ENCODE measurements at regions not wholly inside any gene's neighbourhood (a gene's known extent, or its start where the extent isn't known, plus 50 kb on each side); places are given as distances from the start of the nearest gene placed in this dataset.
"Not testable (repeated sequence)": the region's sequence is repeated elsewhere in the genome, so short reads cannot be mapped to it uniquely, and the experiment has no call there.

GRCh38 chrX:85529141-85529540 is 149.7 kb upstream of the POF1B start:
- not testable (repeated sequence) for DNase-seq (ENCODE audit: low read depth)

GRCh38 chrX:85517994-85518718 is 138.7 kb upstream of the POF1B start:
- DNase-seq (ENCODE audit: low read depth): no peak

DNA sequence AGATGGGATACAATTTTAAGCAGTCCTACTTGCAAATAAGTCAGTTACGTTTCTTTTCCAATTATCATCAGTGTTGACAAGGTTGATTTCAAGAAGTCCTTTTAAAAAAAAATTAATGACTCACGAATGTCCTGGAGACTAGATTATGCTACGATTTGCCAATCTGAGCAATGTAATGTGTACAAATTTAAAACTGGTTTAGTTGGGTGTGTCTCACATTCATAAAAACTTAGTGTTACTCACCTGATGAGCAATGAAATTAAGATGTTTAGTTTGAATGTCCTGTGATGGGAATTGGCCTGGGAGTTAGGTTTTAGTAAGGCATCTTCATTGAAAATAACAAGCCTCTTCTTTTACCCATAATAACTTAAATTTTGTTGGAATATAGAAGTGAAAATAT is 136.7 kb upstream of the POF1B start:
- DNase-seq (ENCODE audit: low read depth): no peak

- no peak for DNase-seq (ENCODE audit: low read depth)
Observed at GRCh38 chrX:85506871-85507270, 127.4 kb upstream of the POF1B start.

GRCh38 chrX:85505801-85506200 is 126.3 kb upstream of the POF1B start:
- no peak for DNase-seq (ENCODE audit: low read depth)

DNA sequence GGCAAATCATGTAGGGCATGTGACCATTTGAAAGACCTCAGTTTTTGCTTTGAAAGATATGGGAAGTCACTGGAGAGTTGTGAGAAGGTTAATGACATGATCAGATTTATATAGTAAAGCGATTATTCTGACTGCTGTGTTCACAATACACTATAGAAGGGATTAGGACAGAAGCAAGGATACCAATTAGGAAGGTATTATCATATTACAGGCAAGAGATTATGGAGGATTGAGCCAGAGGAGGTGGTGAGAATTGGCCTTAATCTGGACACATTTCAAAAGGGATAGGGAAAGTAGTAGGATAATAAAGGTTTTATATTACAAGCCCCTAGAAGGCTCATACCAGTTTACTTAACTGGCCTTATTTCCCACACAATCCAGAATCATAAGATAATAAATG is 124.9 kb upstream of the POF1B start:
- DNase-seq (ENCODE audit: low read depth): no peak

DNA sequence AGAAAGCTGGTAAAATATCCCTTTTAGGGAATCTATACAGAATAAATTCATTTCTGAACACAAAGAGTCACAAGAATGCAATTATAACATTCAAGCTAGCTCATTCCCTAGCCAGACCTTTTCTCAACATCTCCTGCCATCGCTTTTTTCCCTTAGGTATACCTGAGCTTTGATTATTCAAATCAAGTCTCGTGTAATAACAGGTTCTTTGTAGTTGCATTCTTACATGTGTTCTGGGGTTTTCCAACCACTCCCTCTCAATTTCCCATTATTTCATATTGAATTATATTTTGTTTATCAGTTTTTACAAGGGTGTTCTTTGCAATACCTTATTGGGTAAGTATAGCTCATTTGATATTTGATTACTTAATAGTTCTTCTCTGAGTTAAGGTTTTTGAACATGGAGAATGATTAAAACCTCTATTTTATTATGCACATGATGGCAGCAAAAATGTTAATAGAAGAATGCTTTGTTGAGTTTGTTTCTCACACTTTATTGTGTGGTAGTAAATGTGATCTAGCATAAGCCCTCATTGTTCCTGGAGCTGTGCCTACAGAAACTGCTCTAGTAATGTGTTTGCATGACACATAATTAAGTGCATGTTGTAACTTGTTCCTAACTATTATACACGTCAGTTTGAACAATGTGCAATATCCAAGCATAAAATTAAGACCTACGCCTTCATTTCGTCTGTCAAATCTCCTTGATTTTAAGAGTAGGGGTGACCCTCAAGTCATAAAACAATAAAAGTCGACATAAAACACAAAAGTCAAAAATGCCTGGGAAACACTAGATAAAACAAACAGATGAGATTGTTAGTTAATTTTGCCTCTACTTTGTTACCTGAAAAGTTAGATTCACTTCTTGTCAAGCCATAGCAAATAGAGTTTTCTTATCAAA is 124.0 kb upstream of the POF1B start:
- DNase-seq (ENCODE audit: low read depth): no peak

GRCh38 chrX:85501349-85501748 is 121.9 kb upstream of the POF1B start:
- no peak for DNase-seq (ENCODE audit: low read depth)

- DNase-seq (ENCODE audit: low read depth): no peak
Observed at GRCh38 chrX:85499400-85499799, 119.9 kb upstream of the POF1B start.

DNA sequence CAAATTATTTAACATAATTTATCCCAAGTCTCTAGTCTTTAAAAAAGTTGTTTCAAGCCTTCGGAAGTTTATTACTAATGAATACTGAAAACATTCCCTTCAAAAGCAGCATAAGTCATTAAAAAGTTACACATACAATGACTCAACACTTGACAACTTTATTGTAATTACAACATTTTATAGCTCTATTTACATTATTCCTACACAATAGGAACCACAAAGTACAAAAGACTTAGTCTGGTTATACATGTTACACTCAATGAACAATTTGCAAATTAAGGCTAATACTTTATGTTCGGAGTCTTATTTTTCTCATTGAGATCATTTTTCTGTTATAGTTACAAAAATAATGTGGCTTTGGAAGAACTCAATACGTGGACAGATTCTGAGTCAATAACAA is 114.4 kb upstream of the POF1B start:
- no peak for DNase-seq (ENCODE audit: low read depth)

DNA sequence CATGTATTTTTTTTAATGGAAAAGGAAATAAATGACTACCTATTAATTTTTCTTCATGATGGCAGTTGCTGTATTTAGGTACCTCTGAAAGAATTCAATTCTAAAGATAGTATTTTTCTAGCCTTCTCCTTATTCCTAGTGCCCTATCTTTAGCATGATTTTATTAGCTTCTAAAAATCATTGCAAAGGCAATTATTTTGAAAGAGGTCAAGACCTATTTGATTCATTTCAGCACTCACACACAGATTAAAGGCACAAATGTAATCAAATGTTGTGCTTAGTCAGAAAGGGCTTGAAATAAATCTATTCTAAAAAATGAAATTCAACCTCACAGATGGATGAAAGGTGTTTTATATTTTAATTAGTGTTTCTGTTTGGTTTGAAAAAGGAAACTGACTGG is 74.8 kb upstream of the POF1B start:
- no peak for DNase-seq (ENCODE audit: low read depth)

DNA sequence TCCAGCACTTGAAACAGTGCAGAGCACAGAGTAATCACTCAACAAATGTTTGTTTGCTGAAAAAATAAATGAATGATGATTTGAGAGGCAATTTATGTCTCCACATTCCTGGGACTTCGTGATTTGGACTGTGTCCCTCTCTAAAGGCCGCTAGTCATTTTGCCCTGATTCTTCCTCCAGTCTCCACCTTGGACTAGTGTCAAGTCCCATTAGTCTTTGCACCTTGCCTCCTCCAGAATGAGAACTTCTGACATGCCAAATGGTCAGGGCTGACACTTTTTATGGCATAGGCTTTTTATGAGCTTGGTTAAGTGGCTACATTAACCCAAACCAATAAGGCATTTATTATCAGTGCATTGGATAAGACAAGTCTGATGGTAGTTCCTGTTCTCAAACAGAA is 65.1 kb upstream of the POF1B start:
- no peak for DNase-seq (ENCODE audit: low read depth)
